ENCODE measurements at regions not wholly inside any gene's neighbourhood (a gene's known extent, or its start where the extent isn't known, plus 50 kb on each side); places are given as distances from the start of the nearest gene placed in this dataset.
"Not testable (repeated sequence)": the region's sequence is repeated elsewhere in the genome, so short reads cannot be mapped to it uniquely, and the experiment has no call there.

GRCh38 chr2:7858624-7859023, 823.2 kb upstream of the ID2 start:
- H3K36me3 ChIP-seq (ENCODE audit: insufficient read depth, low read length), result no peaks in the 10 kb centered on the region
- no peak overlapping the region for H2AFZ ChIP-seq (ENCODE audit: low read length)
- no peak overlapping the region for H3K4me3 ChIP-seq (ENCODE audit: low read length)

GRCh38 chr2:7860693-7861092, 821.2 kb upstream of the ID2 start:
- H3K9me3 ChIP-seq (ENCODE audit: low read length), result no peaks in the 10 kb centered on the region
- H4K20me1 ChIP-seq (ENCODE audit: insufficient read depth, low read depth, low read length), result no peaks in the 10 kb centered on the region
- DNase-seq, result no peak
- H3K79me2 ChIP-seq (ENCODE audit: low read length), result no peaks in the 10 kb centered on the region
- no peaks in the 10 kb centered on the region for H3K9me2 ChIP-seq (replicated peaks; ENCODE audit: insufficient read depth, low read length)
- H3K4me3 ChIP-seq (ENCODE audit: low read length), result no peak overlapping the region
- no peaks in the 10 kb centered on the region for H3K36me3 ChIP-seq (ENCODE audit: insufficient read depth, low read length)
- no peak overlapping the region for H3K27ac ChIP-seq (ENCODE audit: low read length)
- no peak overlapping the region for H3K4me2 ChIP-seq (ENCODE audit: low read depth, low read length, poor library complexity, severe bottlenecking)
- no peak overlapping the region for H2AFZ ChIP-seq (ENCODE audit: low read length)
- H3K4me1 ChIP-seq (ENCODE audit: low read length), result peaks cover 17% of the 10 kb centered on the region
- no peaks in the 10 kb centered on the region; the same call in 1 of the 2 replicates for H3K27me3 ChIP-seq (ENCODE audit: low read length)
- no peak overlapping the region for H3K9ac ChIP-seq (ENCODE audit: low read length)

More at GRCh38 chr2:7858624-7859023, 823.2 kb upstream of the ID2 start:
- H3K4me1 ChIP-seq (ENCODE audit: low read length), result peaks cover 17% of the 10 kb centered on the region
- no peak overlapping the region for H3K27ac ChIP-seq (ENCODE audit: low read length)
- no peak for DNase-seq
- H3K9me3 ChIP-seq (ENCODE audit: low read length), result no peaks in the 10 kb centered on the region
- no peaks in the 10 kb centered on the region for H4K20me1 ChIP-seq (ENCODE audit: insufficient read depth, low read depth, low read length)
- no peak overlapping the region for H3K9ac ChIP-seq (ENCODE audit: low read length)
- H3K79me2 ChIP-seq (ENCODE audit: low read length), result no peaks in the 10 kb centered on the region
- no peaks in the 10 kb centered on the region for H3K9me2 ChIP-seq (replicated peaks; ENCODE audit: insufficient read depth, low read length)
- H3K4me2 ChIP-seq (ENCODE audit: low read depth, low read length, poor library complexity, severe bottlenecking), result no peak overlapping the region
- H3K27me3 ChIP-seq (ENCODE audit: low read length), result no peaks in the 10 kb centered on the region; the same call in 1 of the 2 replicates

- no peaks in the 10 kb centered on the region for H4K20me1 ChIP-seq (ENCODE audit: insufficient read depth, low read depth, low read length)
- no peak overlapping the region for H3K4me3 ChIP-seq (ENCODE audit: low read length)
- DNase-seq, result peak; percentile 50
- H3K79me2 ChIP-seq (ENCODE audit: low read length), result no peaks in the 10 kb centered on the region
- H2AFZ ChIP-seq (ENCODE audit: low read length), result no peak overlapping the region
- no peaks in the 10 kb centered on the region; the same call in 1 of the 2 replicates for H3K27me3 ChIP-seq (ENCODE audit: low read length)
- no peak overlapping the region for H3K4me2 ChIP-seq (ENCODE audit: low read depth, low read length, poor library complexity, severe bottlenecking)
- H3K36me3 ChIP-seq (ENCODE audit: insufficient read depth, low read length), result no peaks in the 10 kb centered on the region
- no peaks in the 10 kb centered on the region for H3K9me3 ChIP-seq (ENCODE audit: low read length)
- H3K4me1 ChIP-seq (ENCODE audit: low read length), result peaks cover 18% of the 10 kb centered on the region
- H3K9ac ChIP-seq (ENCODE audit: low read length), result no peak overlapping the region
- H3K27ac ChIP-seq (ENCODE audit: low read length), result no peak overlapping the region
- H3K9me2 ChIP-seq (replicated peaks; ENCODE audit: insufficient read depth, low read length), result no peaks in the 10 kb centered on the region
These were observed 819.8 kb upstream of the ID2 start for GRCh38 chr2:7861910-7862702.

- Histone ChIP-seq H3K9me2 (replicated peaks; ENCODE audit: insufficient read depth, low read length) (no peaks in the 10 kb centered on the region), H4K20me1 (ENCODE audit: insufficient read depth, low read depth, low read length) (no peaks in the 10 kb centered on the region), H3K27ac (ENCODE audit: low read length) (no peak overlapping the region), H2AFZ (ENCODE audit: low read length) (no peak overlapping the region), H3K9me3 (ENCODE audit: low read length) (no peaks in the 10 kb centered on the region), H3K4me1 (ENCODE audit: low read length) (peaks cover 36% of the 10 kb centered on the region), H3K79me2 (ENCODE audit: low read length) (no peaks in the 10 kb centered on the region), H3K4me2 (ENCODE audit: low read depth, low read length, poor library complexity, severe bottlenecking) (no peak overlapping the region), H3K27me3 (ENCODE audit: low read length) (no peaks in the 10 kb centered on the region), H3K36me3 (ENCODE audit: insufficient read depth, low read length) (no peaks in the 10 kb centered on the region), H3K4me3 (ENCODE audit: low read length) (no peak overlapping the region), H3K9ac (ENCODE audit: low read length) (no peak overlapping the region)
- no peak for DNase-seq
These were observed 815.8 kb upstream of the ID2 start for GRCh38 chr2:7866104-7866503.

GRCh38 chr2:7866825-7867224, 815.0 kb upstream of the ID2 start:
- H3K4me2 ChIP-seq (ENCODE audit: low read depth, low read length, poor library complexity, severe bottlenecking), result peak overlapping the region; percentile 42
- no peaks in the 10 kb centered on the region for H3K9me2 ChIP-seq (replicated peaks; ENCODE audit: insufficient read depth, low read length)
- no peaks in the 10 kb centered on the region for H3K79me2 ChIP-seq (ENCODE audit: low read length)
- H3K4me3 ChIP-seq (ENCODE audit: low read length), result no peak overlapping the region
- no peaks in the 10 kb centered on the region for H3K27me3 ChIP-seq (ENCODE audit: low read length)
- H3K4me1 ChIP-seq (ENCODE audit: low read length), result peaks cover 34% of the 10 kb centered on the region
- H3K27ac ChIP-seq (ENCODE audit: low read length), result peak overlapping the region; percentile 71
- H2AFZ ChIP-seq (ENCODE audit: low read length), result 0 out of 2 replicates have a peak overlapping the region, but pooled peaks have one; percentile 11
- no peak overlapping the region for H3K9ac ChIP-seq (ENCODE audit: low read length)
- no peaks in the 10 kb centered on the region for H3K9me3 ChIP-seq (ENCODE audit: low read length)
- no peak for DNase-seq
- H4K20me1 ChIP-seq (ENCODE audit: insufficient read depth, low read depth, low read length), result no peaks in the 10 kb centered on the region
- no peaks in the 10 kb centered on the region for H3K36me3 ChIP-seq (ENCODE audit: insufficient read depth, low read length)

GRCh38 chr2:7867867-7868266, 814.0 kb upstream of the ID2 start:
- peak overlapping the region; percentile 42 for H3K4me2 ChIP-seq (ENCODE audit: low read depth, low read length, poor library complexity, severe bottlenecking)
- no peaks in the 10 kb centered on the region for H3K9me3 ChIP-seq (ENCODE audit: low read length)
- no peaks in the 10 kb centered on the region for H3K36me3 ChIP-seq (ENCODE audit: insufficient read depth, low read length)
- H3K9ac ChIP-seq (ENCODE audit: low read length), result no peak overlapping the region
- H3K4me3 ChIP-seq (ENCODE audit: low read length), result no peak overlapping the region
- H2AFZ ChIP-seq (ENCODE audit: low read length), result 0 out of 2 replicates have a peak overlapping the region, but pooled peaks have one; percentile 21
- H3K27me3 ChIP-seq (ENCODE audit: low read length), result no peaks in the 10 kb centered on the region
- no peaks in the 10 kb centered on the region for H4K20me1 ChIP-seq (ENCODE audit: insufficient read depth, low read depth, low read length)
- peak overlapping the region; percentile 71 for H3K27ac ChIP-seq (ENCODE audit: low read length)
- H3K79me2 ChIP-seq (ENCODE audit: low read length), result no peaks in the 10 kb centered on the region
- peak; percentile 81 for DNase-seq
- H3K9me2 ChIP-seq (replicated peaks; ENCODE audit: insufficient read depth, low read length), result no peaks in the 10 kb centered on the region
- peaks cover 34% of the 10 kb centered on the region for H3K4me1 ChIP-seq (ENCODE audit: low read length)

GRCh38 chr2:7868836-7869235, 813.0 kb upstream of the ID2 start:
- Histone ChIP-seq H3K4me1 (ENCODE audit: low read length) (peaks cover 34% of the 10 kb centered on the region), H3K9me3 (ENCODE audit: low read length) (no peaks in the 10 kb centered on the region), H3K9me2 (replicated peaks; ENCODE audit: insufficient read depth, low read length) (no peaks in the 10 kb centered on the region), H3K27ac (ENCODE audit: low read length) (peak overlapping the region; percentile 71), H3K79me2 (ENCODE audit: low read length) (no peaks in the 10 kb centered on the region), H3K4me3 (ENCODE audit: low read length) (no peak overlapping the region), H4K20me1 (ENCODE audit: insufficient read depth, low read depth, low read length) (no peaks in the 10 kb centered on the region), H3K4me2 (ENCODE audit: low read depth, low read length, poor library complexity, severe bottlenecking) (peak overlapping the region; percentile 42), H2AFZ (ENCODE audit: low read length) (no peak overlapping the region), H3K36me3 (ENCODE audit: insufficient read depth, low read length) (no peaks in the 10 kb centered on the region), H3K27me3 (ENCODE audit: low read length) (no peaks in the 10 kb centered on the region), H3K9ac (ENCODE audit: low read length) (no peak overlapping the region)
- DNase-seq, result no peak

- H3K79me2 ChIP-seq (ENCODE audit: low read length), result not testable (repeated sequence)
These were observed 805.4 kb upstream of the ID2 start for GRCh38 chr2:7876445-7876844.

More at GRCh38 chr2:7876445-7876844, 805.4 kb upstream of the ID2 start:
- H3K27ac ChIP-seq (ENCODE audit: low read length); H3K4me1 ChIP-seq (ENCODE audit: low read length); H4K20me1 ChIP-seq (ENCODE audit: insufficient read depth, low read depth, low read length); H3K4me2 ChIP-seq (ENCODE audit: low read depth, low read length, poor library complexity, severe bottlenecking); H3K36me3 ChIP-seq (ENCODE audit: insufficient read depth, low read length); H3K9ac ChIP-seq (ENCODE audit: low read length); H2AFZ ChIP-seq (ENCODE audit: low read length); H3K4me3 ChIP-seq (ENCODE audit: low read length); H3K9me3 ChIP-seq (ENCODE audit: low read length); H3K9me2 ChIP-seq (replicated peaks; ENCODE audit: insufficient read depth, low read length); H3K27me3 ChIP-seq (ENCODE audit: low read length); DNase-seq: not testable (repeated sequence)

Measured in Karpas-422 (cell line).